HepG2 (cell line): ENCODE measurements at regions not wholly inside any gene's neighbourhood (a gene's known extent, or its start where the extent isn't known, plus 50 kb on each side); places are given as distances from the start of the nearest gene placed in this dataset.

Source experiments
- ARID5B ChIP-seq: IDR thresholded peaks from 2 replicates; pipeline ENCODE4 v1.4.0; 2020; ENCODE audit warnings: mild to moderate bottlenecking, missing genetic modification reagents
- E2F2 ChIP-seq: sonication (generic); formaldehyde crosslinking; IDR thresholded peaks from 2 replicates; pipeline ENCODE4 v1.4.0; 2020; ENCODE audit warnings: missing genetic modification reagents, borderline replicate concordance
- IKZF4 ChIP-seq: sonication (generic); formaldehyde crosslinking; IDR thresholded peaks from 2 replicates; pipeline ENCODE4 v1.5.1; 2020; ENCODE audit warnings: borderline replicate concordance, mild to moderate bottlenecking, low read depth, missing genetic modification reagents; ENCODE audit errors: not compliant biosample characterization
- MEIS1 ChIP-seq: sonication (generic); formaldehyde crosslinking; IDR thresholded peaks from 2 replicates; pipeline ENCODE4 v1.9.0; 2021; ENCODE audit warnings: mild to moderate bottlenecking, missing genetic modification reagents, moderate library complexity, borderline replicate concordance
- PHF8 ChIP-seq: sonication (generic); formaldehyde crosslinking; IDR thresholded peaks from 2 replicates; pipeline ENCODE4 v1.5.0; 2020; ENCODE audit warnings: missing genetic modification reagents
- RFXAP ChIP-seq: sonication (generic); formaldehyde crosslinking; IDR thresholded peaks from 2 replicates; pipeline ENCODE4 v1.4.0; 2020; ENCODE audit warnings: missing genetic modification reagents, borderline replicate concordance
- ZGPAT ChIP-seq: IDR thresholded peaks from 2 replicates; pipeline ENCODE4 v1.6.1; 2016; ENCODE audit warnings: mild to moderate bottlenecking
- ZNF543 ChIP-seq: sonication (generic); formaldehyde crosslinking; IDR thresholded peaks from 2 replicates; pipeline ENCODE4 v1.4.0; 2020; ENCODE audit warnings: mild to moderate bottlenecking, missing genetic modification reagents
- ZNF768 ChIP-seq: sonication (generic); formaldehyde crosslinking; IDR thresholded peaks from 2 replicates; pipeline ENCODE4 v1.4.0; 2020; ENCODE audit warnings: missing genetic modification reagents
- ZNF788 ChIP-seq: sonication (generic); formaldehyde crosslinking; IDR thresholded peaks from 2 replicates; pipeline ENCODE4 v1.5.0; 2020; ENCODE audit warnings: mild to moderate bottlenecking, missing genetic modification reagents, borderline replicate concordance
- TF ChIP-seq, protein P1 (sequence below): sonication (generic); formaldehyde crosslinking; IDR thresholded peaks from 2 replicates; pipeline ENCODE4 v1.4.0; 2020; ENCODE audit warnings: missing genetic modification reagents
- TF ChIP-seq, protein P2 (sequence below): sonication (generic); formaldehyde crosslinking; IDR thresholded peaks from 2 replicates; pipeline ENCODE4 v1.5.0; 2020; ENCODE audit warnings: mild to moderate bottlenecking, missing genetic modification reagents

DNA sequence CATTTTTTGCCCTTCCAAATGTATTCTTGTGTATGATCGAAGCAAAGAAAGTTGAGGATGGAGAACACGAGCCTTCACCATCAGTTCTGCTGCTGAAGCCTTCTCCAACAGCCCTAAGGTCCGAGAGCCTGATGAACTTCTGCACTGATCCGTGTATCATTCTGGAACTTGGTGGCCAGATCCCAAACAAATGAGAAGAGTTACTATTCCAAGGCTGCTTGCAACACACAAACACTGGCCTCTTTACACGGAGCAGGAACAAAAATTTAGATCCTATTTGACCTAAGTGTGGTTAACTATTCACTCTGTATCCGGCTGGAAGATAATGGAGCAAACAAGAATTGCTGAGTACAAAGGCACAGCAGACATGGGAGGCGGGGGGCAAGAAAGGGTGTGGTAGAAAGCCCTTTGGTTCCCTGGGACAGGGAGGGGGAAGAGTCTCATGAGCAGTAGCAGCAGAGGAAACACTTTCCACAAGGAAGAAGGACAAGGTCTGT, 282.9 kb downstream of the SOX9 start (continued):
- TF ChIP-seq ARID5B = peak; percentile 98
- TF ChIP-seq RFXAP (CRISPR knock-in tag) = peak; percentile 66
- TF ChIP-seq ZNF768 (CRISPR knock-in tag) = no peak
- TF ChIP-seq ZNF788 = peak; percentile 75; the same call in 1 of the 2 replicates
- 0 out of 2 replicates have a peak, but pooled peaks have one; percentile 25 for TF ChIP-seq PHF8 (CRISPR knock-in tag)
- TF ChIP-seq ZNF543 = 0 out of 2 replicates have a peak, but pooled peaks have one; percentile 67
- TF ChIP-seq, protein P1, sequence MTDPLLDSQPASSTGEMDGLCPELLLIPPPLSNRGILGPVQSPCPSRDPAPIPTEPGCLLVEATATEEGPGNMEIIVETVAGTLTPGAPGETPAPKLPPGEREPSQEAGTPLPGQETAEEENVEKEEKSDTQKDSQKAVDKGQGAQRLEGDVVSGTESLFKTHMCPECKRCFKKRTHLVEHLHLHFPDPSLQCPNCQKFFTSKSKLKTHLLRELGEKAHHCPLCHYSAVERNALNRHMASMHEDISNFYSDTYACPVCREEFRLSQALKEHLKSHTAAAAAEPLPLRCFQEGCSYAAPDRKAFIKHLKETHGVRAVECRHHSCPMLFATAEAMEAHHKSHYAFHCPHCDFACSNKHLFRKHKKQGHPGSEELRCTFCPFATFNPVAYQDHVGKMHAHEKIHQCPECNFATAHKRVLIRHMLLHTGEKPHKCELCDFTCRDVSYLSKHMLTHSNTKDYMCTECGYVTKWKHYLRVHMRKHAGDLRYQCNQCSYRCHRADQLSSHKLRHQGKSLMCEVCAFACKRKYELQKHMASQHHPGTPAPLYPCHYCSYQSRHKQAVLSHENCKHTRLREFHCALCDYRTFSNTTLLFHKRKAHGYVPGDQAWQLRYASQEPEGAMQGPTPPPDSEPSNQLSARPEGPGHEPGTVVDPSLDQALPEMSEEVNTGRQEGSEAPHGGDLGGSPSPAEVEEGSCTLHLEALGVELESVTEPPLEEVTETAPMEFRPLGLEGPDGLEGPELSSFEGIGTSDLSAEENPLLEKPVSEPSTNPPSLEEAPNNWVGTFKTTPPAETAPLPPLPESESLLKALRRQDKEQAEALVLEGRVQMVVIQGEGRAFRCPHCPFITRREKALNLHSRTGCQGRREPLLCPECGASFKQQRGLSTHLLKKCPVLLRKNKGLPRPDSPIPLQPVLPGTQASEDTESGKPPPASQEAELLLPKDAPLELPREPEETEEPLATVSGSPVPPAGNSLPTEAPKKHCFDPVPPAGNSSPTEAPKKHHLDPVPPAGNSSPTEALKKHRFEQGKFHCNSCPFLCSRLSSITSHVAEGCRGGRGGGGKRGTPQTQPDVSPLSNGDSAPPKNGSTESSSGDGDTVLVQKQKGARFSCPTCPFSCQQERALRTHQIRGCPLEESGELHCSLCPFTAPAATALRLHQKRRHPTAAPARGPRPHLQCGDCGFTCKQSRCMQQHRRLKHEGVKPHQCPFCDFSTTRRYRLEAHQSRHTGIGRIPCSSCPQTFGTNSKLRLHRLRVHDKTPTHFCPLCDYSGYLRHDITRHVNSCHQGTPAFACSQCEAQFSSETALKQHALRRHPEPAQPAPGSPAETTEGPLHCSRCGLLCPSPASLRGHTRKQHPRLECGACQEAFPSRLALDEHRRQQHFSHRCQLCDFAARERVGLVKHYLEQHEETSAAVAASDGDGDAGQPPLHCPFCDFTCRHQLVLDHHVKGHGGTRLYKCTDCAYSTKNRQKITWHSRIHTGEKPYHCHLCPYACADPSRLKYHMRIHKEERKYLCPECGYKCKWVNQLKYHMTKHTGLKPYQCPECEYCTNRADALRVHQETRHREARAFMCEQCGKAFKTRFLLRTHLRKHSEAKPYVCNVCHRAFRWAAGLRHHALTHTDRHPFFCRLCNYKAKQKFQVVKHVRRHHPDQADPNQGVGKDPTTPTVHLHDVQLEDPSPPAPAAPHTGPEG (CRISPR knock-in tag) = peak; percentile 47; the same call in 1 of the 2 replicates
- TF ChIP-seq IKZF4 (CRISPR knock-in tag) = peak; percentile 91
- TF ChIP-seq MEIS1 (CRISPR knock-in tag) = peak; percentile 53; the same call in 1 of the 2 replicates
- TF ChIP-seq E2F2 (CRISPR knock-in tag) = no peak
- TF ChIP-seq ZGPAT = peak; percentile 84
- TF ChIP-seq, protein P2, sequence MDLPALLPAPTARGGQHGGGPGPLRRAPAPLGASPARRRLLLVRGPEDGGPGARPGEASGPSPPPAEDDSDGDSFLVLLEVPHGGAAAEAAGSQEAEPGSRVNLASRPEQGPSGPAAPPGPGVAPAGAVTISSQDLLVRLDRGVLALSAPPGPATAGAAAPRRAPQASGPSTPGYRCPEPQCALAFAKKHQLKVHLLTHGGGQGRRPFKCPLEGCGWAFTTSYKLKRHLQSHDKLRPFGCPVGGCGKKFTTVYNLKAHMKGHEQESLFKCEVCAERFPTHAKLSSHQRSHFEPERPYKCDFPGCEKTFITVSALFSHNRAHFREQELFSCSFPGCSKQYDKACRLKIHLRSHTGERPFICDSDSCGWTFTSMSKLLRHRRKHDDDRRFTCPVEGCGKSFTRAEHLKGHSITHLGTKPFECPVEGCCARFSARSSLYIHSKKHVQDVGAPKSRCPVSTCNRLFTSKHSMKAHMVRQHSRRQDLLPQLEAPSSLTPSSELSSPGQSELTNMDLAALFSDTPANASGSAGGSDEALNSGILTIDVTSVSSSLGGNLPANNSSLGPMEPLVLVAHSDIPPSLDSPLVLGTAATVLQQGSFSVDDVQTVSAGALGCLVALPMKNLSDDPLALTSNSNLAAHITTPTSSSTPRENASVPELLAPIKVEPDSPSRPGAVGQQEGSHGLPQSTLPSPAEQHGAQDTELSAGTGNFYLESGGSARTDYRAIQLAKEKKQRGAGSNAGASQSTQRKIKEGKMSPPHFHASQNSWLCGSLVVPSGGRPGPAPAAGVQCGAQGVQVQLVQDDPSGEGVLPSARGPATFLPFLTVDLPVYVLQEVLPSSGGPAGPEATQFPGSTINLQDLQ (CRISPR knock-in tag) = 0 out of 2 replicates have a peak, but pooled peaks have one; percentile 82
